Mesothelial cell of epicardium (in vitro differentiated cells): ENCODE measurements at regions not wholly inside any gene's neighbourhood (a gene's known extent, or its start where the extent isn't known, plus 50 kb on each side); places are given as distances from the start of the nearest gene placed in this dataset.

Experiments used
- DNase-seq, 2 experiments: peaks; one replicate each; pipeline ENCODE4 v3.0.0; 2021; ENCODE audit warnings: low spot score in 2 of 2; ENCODE audit not compliant: unreplicated experiment in 2 of 2
- H3K27ac Mint-ChIP-seq: 2 replicates; pipeline ENCODE4 v1.8.0; 2021; ENCODE audit warnings: mixed read lengths
- H3K27me3 Mint-ChIP-seq: 2 replicates; pipeline ENCODE4 v1.8.0; 2021; ENCODE audit warnings: low read depth, mixed read lengths
- H3K36me3 Mint-ChIP-seq: 2 replicates; pipeline ENCODE4 v1.8.0; 2021; ENCODE audit warnings: mixed read lengths
- H3K4me1 Mint-ChIP-seq: 2 replicates; pipeline ENCODE4 v1.8.0; 2021; ENCODE audit warnings: mixed read lengths
- H3K4me3 Mint-ChIP-seq: 2 replicates; pipeline ENCODE4 v1.8.0; 2021; ENCODE audit warnings: mild to moderate bottlenecking, moderate library complexity, mixed read lengths
- H3K9me3 Mint-ChIP-seq: 2 replicates; pipeline ENCODE4 v1.8.0; 2021; ENCODE audit warnings: mixed read lengths
- TF ChIP-seq, protein P1 (sequence below): fragments of 200-600 bp; sonication (generic); IDR thresholded peaks from one replicate; pipeline ENCODE4 v1.5.0; 2021; ENCODE audit warnings: antibody characterized with exemption; ENCODE audit not compliant: unreplicated experiment

DNA sequence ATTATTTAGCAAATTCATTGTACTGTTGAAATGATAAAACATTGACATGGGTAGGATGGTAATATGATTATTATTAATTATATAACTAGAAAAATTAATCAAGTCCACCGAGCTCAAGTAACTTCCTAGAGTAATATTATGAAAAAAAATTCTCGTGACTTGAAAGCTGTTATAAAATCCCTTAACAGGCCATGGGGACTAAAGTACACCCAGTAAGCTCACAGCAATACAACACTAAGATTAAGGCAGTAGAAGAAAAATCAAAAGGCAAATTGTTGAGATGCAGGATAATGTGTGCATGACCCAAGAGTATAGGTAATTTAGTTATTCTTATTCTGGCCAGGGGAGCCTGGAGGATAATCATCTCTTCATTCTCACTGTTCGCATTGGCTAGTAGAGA, 162.6 kb upstream of the LRIG3 start:
- no peak overlapping the region for H3K4me3 Mint-ChIP-seq
- H3K27ac Mint-ChIP-seq: no peak overlapping the region
- no peak for DNase-seq
- TF ChIP-seq, protein P1, sequence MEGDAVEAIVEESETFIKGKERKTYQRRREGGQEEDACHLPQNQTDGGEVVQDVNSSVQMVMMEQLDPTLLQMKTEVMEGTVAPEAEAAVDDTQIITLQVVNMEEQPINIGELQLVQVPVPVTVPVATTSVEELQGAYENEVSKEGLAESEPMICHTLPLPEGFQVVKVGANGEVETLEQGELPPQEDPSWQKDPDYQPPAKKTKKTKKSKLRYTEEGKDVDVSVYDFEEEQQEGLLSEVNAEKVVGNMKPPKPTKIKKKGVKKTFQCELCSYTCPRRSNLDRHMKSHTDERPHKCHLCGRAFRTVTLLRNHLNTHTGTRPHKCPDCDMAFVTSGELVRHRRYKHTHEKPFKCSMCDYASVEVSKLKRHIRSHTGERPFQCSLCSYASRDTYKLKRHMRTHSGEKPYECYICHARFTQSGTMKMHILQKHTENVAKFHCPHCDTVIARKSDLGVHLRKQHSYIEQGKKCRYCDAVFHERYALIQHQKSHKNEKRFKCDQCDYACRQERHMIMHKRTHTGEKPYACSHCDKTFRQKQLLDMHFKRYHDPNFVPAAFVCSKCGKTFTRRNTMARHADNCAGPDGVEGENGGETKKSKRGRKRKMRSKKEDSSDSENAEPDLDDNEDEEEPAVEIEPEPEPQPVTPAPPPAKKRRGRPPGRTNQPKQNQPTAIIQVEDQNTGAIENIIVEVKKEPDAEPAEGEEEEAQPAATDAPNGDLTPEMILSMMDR: no peak
- no peaks in the 10 kb centered on the region for H3K36me3 Mint-ChIP-seq
- H3K27me3 Mint-ChIP-seq: no peaks in the 10 kb centered on the region
- H3K4me1 Mint-ChIP-seq: peaks cover 35% of the 10 kb centered on the region
- H3K9me3 Mint-ChIP-seq: no peaks in the 10 kb centered on the region

DNA sequence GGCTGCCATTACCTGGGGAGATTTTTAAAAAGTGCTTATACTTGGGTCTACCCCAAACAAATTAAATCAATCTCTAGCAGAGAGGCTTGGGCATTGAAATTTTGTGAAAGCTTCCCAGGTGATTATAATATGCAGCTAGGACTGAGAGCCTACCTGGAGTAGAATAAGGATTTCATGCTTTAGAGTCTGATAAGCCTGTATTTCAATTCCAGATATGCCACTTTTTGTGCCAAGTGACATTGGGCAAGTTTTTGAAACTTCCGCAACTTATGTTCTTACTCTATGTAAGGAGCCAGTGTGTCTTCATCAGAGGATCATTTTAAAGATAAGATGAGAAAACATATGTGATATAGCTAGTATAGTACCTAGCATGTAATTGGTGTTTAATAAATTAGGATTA, 159.8 kb upstream of the LRIG3 start:
- H3K9me3 Mint-ChIP-seq: no peaks in the 10 kb centered on the region
- no peak for DNase-seq
- no peak overlapping the region for H3K4me3 Mint-ChIP-seq
- TF ChIP-seq, protein P1: no peak
- H3K27ac Mint-ChIP-seq: no peak overlapping the region
- H3K36me3 Mint-ChIP-seq: no peaks in the 10 kb centered on the region
- H3K4me1 Mint-ChIP-seq: peaks cover 36% of the 10 kb centered on the region
- H3K27me3 Mint-ChIP-seq: no peaks in the 10 kb centered on the region

DNA sequence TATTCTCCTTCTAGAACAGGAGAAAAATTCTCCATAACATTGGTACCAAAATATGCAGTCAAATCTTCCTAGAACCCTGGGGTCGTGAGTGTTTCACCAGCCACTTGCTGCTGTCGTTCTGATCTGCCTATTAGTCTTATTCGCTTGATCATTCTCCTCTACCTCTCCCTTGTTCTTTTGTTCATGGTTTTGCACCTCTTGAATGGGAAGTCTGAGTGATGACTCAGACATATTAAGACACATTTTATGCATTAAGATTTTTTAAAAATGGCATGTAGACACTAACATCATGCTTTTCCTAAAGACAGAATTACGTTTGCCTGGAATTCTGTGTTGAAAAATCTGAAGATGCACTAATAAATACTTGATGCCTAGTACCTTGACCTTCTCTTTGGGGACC, 159.2 kb upstream of the LRIG3 start:
- TF ChIP-seq, protein P1: no peak
- no peak for DNase-seq
- Mint-ChIP-seq H3K9me3 (peaks cover under 1% of the 10 kb centered on the region), H3K4me3 (no peak overlapping the region), H3K27ac (no peak overlapping the region), H3K4me1 (peaks cover 31% of the 10 kb centered on the region), H3K36me3 (no peaks in the 10 kb centered on the region), H3K27me3 (no peaks in the 10 kb centered on the region)

DNA sequence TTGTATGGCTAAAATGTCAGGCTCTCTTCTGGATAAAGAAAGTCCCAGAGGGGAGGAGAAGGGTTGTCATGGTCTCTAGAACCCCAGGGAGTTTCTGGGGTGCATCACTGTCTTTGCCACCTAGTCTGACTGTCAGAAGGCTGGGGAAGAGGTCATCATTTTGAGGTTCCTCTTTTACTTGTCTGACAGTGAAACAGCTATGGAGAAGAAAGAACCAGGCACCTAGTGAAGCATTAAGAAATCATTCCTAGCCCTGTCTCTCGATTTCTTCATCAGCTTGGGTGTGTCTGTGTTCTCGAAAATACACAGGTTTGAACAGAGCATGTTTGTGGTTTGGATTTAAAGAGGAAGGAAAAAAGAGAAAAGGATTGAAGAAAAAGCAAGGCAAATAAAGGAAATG, 158.7 kb upstream of the LRIG3 start:
- H3K4me1 Mint-ChIP-seq: peaks cover 27% of the 10 kb centered on the region
- H3K27me3 Mint-ChIP-seq: no peaks in the 10 kb centered on the region
- TF ChIP-seq, protein P1: no peak
- H3K36me3 Mint-ChIP-seq: no peaks in the 10 kb centered on the region
- H3K27ac Mint-ChIP-seq: no peak overlapping the region
- H3K9me3 Mint-ChIP-seq: peaks cover 3% of the 10 kb centered on the region
- no peak overlapping the region for H3K4me3 Mint-ChIP-seq
- no peak for DNase-seq

DNA sequence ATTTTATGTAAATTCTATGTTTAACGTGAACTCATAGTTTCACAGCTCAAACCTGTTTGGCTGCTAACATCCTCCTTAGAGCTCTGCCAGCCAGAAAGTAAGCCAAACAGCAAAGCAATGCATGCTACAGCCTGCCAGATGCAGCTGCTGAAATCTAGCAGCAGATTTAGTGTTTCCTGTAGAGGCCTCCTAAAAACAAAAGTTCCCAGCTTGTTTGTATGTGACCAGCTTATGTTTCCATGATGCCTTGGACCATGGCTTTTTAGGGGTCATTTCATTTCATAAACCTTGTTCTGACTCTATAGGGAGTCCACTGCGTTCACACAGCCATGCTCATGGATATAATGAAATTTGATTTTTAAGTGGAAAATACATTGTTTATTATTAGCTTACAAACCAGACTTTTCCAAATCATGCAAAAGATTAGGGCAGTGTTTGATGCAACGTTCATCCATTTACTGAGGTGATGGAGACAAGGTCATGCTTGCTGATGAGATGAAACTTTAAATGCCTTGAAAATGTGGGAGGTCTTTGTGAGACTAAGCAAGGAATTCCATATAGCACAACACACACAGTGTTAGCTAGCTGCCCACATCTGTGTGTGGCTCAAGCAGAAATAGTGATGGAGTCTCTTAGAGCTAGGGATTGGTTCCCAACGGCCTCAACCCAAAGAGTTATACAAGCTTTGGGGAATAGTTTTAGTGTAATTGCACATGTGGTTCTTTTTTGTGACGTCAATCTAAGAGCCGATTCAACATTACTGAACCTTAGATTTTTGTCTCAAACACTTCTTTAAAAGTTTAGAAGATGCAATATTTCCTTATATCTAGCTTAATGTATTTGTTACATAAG, 157.5 kb upstream of the LRIG3 start:
- TF ChIP-seq, protein P1: no peak
- H3K36me3 Mint-ChIP-seq: no peaks in the 10 kb centered on the region
- peaks cover 22% of the 10 kb centered on the region for H3K4me1 Mint-ChIP-seq
- peaks cover 3% of the 10 kb centered on the region for H3K9me3 Mint-ChIP-seq
- no peak overlapping the region for H3K4me3 Mint-ChIP-seq
- no peak for DNase-seq
- no peak overlapping the region for H3K27ac Mint-ChIP-seq
- H3K27me3 Mint-ChIP-seq: no peaks in the 10 kb centered on the region
